ENCODE measurements at regions not wholly inside any gene's neighbourhood (a gene's known extent, or its start where the extent isn't known, plus 50 kb on each side); places are given as distances from the start of the nearest gene placed in this dataset.

- Histone ChIP-seq H3K9me3 (ENCODE audit: control insufficient read depth, low read length) (no peaks in the 10 kb centered on the region), H3K27ac (no peak overlapping the region)
These were observed 264.6 kb downstream of the RBM43 start for GRCh38 chr2:150997066-150997465.

GRCh38 chr2:150994076-150994475, 267.6 kb downstream of the RBM43 start:
- Histone ChIP-seq H3K36me3 (ENCODE audit: control insufficient read depth, insufficient read depth, low read length) (no peaks in the 10 kb centered on the region), H3K4me2 (ENCODE audit: low read length) (no peak overlapping the region), H3K79me2 (no peaks in the 10 kb centered on the region), H3K4me3 (ENCODE audit: low read depth, low read length) (no peak overlapping the region), H3K4me1 (no peaks in the 10 kb centered on the region), H3K27ac (no peak overlapping the region), H3K9ac (no peak overlapping the region), H2AFZ (no peak overlapping the region), H3K9me3 (ENCODE audit: control insufficient read depth, low read length) (no peaks in the 10 kb centered on the region), H3K27me3 (ENCODE audit: control insufficient read depth, insufficient read depth, low read length) (no peaks in the 10 kb centered on the region)
- TF ChIP-seq CTCF (IDR thresholded peaks at IDR 0.05): no peak

More at GRCh38 chr2:150997066-150997465, 264.6 kb downstream of the RBM43 start:
- Histone ChIP-seq H3K4me2 (ENCODE audit: low read length) (no peak overlapping the region), H3K36me3 (ENCODE audit: control insufficient read depth, insufficient read depth, low read length) (no peaks in the 10 kb centered on the region), H3K4me3 (ENCODE audit: low read depth, low read length) (no peak overlapping the region), H3K9ac (no peak overlapping the region), H3K27me3 (ENCODE audit: control insufficient read depth, insufficient read depth, low read length) (no peaks in the 10 kb centered on the region), H3K4me1 (no peaks in the 10 kb centered on the region), H3K79me2 (no peaks in the 10 kb centered on the region), H2AFZ (no peak overlapping the region)
- TF ChIP-seq CTCF (IDR thresholded peaks at IDR 0.05): no peak

- H3K9me3 ChIP-seq (ENCODE audit: control insufficient read depth, low read length): no peaks in the 10 kb centered on the region
- H2AFZ ChIP-seq: no peak overlapping the region
- H3K4me1 ChIP-seq: no peaks in the 10 kb centered on the region
- no peaks in the 10 kb centered on the region for H3K27me3 ChIP-seq (ENCODE audit: control insufficient read depth, insufficient read depth, low read length)
- no peaks in the 10 kb centered on the region for H3K36me3 ChIP-seq (ENCODE audit: control insufficient read depth, insufficient read depth, low read length)
- no peak overlapping the region for H3K4me3 ChIP-seq (ENCODE audit: low read depth, low read length)
- no peaks in the 10 kb centered on the region for H3K79me2 ChIP-seq
- H3K27ac ChIP-seq: no peak overlapping the region
- H3K9ac ChIP-seq: no peak overlapping the region
- no peak for TF ChIP-seq CTCF (IDR thresholded peaks at IDR 0.05)
- no peak overlapping the region for H3K4me2 ChIP-seq (ENCODE audit: low read length)
These were observed 271.7 kb downstream of the RBM43 start for GRCh38 chr2:150989969-150990368.

DNA sequence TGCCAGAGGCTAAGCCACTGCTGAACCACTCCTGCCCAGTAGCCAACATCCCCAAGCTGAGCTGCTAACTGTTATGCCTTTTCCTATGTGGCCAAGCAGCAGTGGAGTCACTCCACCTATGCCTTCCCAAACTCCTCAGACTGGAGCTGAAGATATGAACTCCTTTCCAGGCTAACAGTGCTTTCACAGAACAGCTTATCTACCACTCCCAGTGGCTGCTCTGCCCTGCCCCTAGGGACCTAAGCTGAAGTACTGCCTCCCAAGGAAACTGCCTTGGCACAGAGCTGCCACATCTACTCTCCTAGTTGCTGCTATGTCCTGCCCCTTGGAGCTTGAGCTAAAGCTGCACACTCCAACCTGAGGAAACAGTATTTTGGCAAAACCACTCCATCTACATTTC, 275.9 kb downstream of the RBM43 start:
- Histone ChIP-seq H3K4me1 (no peaks in the 10 kb centered on the region), H3K4me2 (ENCODE audit: low read length) (no peak overlapping the region), H3K27me3 (ENCODE audit: control insufficient read depth, insufficient read depth, low read length) (no peaks in the 10 kb centered on the region), H3K9ac (no peak overlapping the region), H3K79me2 (no peaks in the 10 kb centered on the region), H3K9me3 (ENCODE audit: control insufficient read depth, low read length) (no peaks in the 10 kb centered on the region), H3K27ac (no peak overlapping the region), H2AFZ (no peak overlapping the region), H3K4me3 (ENCODE audit: low read depth, low read length) (no peak overlapping the region), H3K36me3 (ENCODE audit: control insufficient read depth, insufficient read depth, low read length) (no peaks in the 10 kb centered on the region)
- no peak for TF ChIP-seq CTCF (IDR thresholded peaks at IDR 0.05)

- no peaks in the 10 kb centered on the region for H3K27me3 ChIP-seq (ENCODE audit: control insufficient read depth, insufficient read depth, low read length)
- no peak overlapping the region for H3K4me2 ChIP-seq (ENCODE audit: low read length)
- no peaks in the 10 kb centered on the region for H3K9me3 ChIP-seq (ENCODE audit: control insufficient read depth, low read length)
- H2AFZ ChIP-seq: no peak overlapping the region
- no peak overlapping the region for H3K27ac ChIP-seq
- H3K79me2 ChIP-seq: no peaks in the 10 kb centered on the region
- H3K4me1 ChIP-seq: no peaks in the 10 kb centered on the region
- H3K9ac ChIP-seq: no peak overlapping the region
- H3K4me3 ChIP-seq (ENCODE audit: low read depth, low read length): no peak overlapping the region
- no peak for TF ChIP-seq CTCF (IDR thresholded peaks at IDR 0.05)
- H3K36me3 ChIP-seq (ENCODE audit: control insufficient read depth, insufficient read depth, low read length): no peaks in the 10 kb centered on the region
These were observed 278.3 kb downstream of the RBM43 start for GRCh38 chr2:150983314-150983897.
